ENCODE measurements at regions not wholly inside any gene's neighbourhood (a gene's known extent, or its start where the extent isn't known, plus 50 kb on each side); places are given as distances from the start of the nearest gene placed in this dataset.

- TF ChIP-seq CTCF (IDR thresholded peaks at IDR 0.05) (no peak), POLR2AphosphoS5 (IDR thresholded peaks at IDR 0.05) (no peak), POLR2A (IDR thresholded peaks at IDR 0.05) (no peak)
Observed at GRCh38 chr1:192010406-192010805, 147.9 kb upstream of the RGS18 start.

All from upper lobe of left lung (tissue), 4 donors.